Right lung (tissue), 2 donors: ENCODE measurements at regions not wholly inside any gene's neighbourhood (a gene's known extent, or its start where the extent isn't known, plus 50 kb on each side); places are given as distances from the start of the nearest gene placed in this dataset.
A peak's percentile ranks its signal among the peaks of the same experiment; 100 is the strongest.

Source experiments
- DNase-seq, 2 donors: peaks; one replicate each; pipeline ENCODE4 v3.0.0-alpha.2; 2013

- no peak for DNase-seq
These were observed 395.4 kb downstream of the RRAGC start for GRCh38 chr1:38464071-38464661.

- DNase-seq = no peak
These were observed 396.5 kb downstream of the RRAGC start for GRCh38 chr1:38463074-38463473.

GRCh38 chr1:38456531-38456876, 403.1 kb downstream of the RRAGC start:
- no peak for DNase-seq

- DNase-seq = no peak
These were observed 403.6 kb downstream of the RRAGC start for GRCh38 chr1:38455829-38456530.

- no peak for DNase-seq
These were observed 404.7 kb downstream of the RRAGC start for GRCh38 chr1:38454749-38455441.

- no peak for DNase-seq
These were observed 405.3 kb downstream of the RRAGC start for GRCh38 chr1:38454236-38454635.

- no peak for DNase-seq
These were observed 405.7 kb upstream of the POU3F1 start for GRCh38 chr1:38452246-38452645.

- peak in 1 of 2 donors; percentile 17 for DNase-seq
These were observed 405.0 kb upstream of the POU3F1 start for GRCh38 chr1:38451541-38451993.

GRCh38 chr1:38448893-38449292, 402.3 kb upstream of the POU3F1 start:
- DNase-seq = no peak

GRCh38 chr1:38446936-38447335, 400.3 kb upstream of the POU3F1 start:
- DNase-seq = no peak

- no peak for DNase-seq
These were observed 398.3 kb upstream of the POU3F1 start for GRCh38 chr1:38444770-38445442.

- DNase-seq = no peak
These were observed 397.7 kb upstream of the POU3F1 start for GRCh38 chr1:38444311-38444710.

- DNase-seq = no peak
These were observed 393.8 kb upstream of the POU3F1 start for GRCh38 chr1:38440402-38440801.

- no peak for DNase-seq
These were observed 390.2 kb upstream of the POU3F1 start for GRCh38 chr1:38436749-38437148.

GRCh38 chr1:38436006-38436405, 389.4 kb upstream of the POU3F1 start:
- no peak for DNase-seq

GRCh38 chr1:38433084-38433722, 386.6 kb upstream of the POU3F1 start:
- DNase-seq = no peak

GRCh38 chr1:38431535-38432376, 385.2 kb upstream of the POU3F1 start:
- DNase-seq = no peak

- no peak for DNase-seq
These were observed 384.4 kb upstream of the POU3F1 start for GRCh38 chr1:38430949-38431348.

GRCh38 chr1:38424677-38425076, 378.1 kb upstream of the POU3F1 start:
- DNase-seq = no peak

GRCh38 chr1:38420666-38421065, 374.1 kb upstream of the POU3F1 start:
- no peak for DNase-seq
